ENCODE measurements at regions not wholly inside any gene's neighbourhood (a gene's known extent, or its start where the extent isn't known, plus 50 kb on each side); places are given as distances from the start of the nearest gene placed in this dataset.

DNA sequence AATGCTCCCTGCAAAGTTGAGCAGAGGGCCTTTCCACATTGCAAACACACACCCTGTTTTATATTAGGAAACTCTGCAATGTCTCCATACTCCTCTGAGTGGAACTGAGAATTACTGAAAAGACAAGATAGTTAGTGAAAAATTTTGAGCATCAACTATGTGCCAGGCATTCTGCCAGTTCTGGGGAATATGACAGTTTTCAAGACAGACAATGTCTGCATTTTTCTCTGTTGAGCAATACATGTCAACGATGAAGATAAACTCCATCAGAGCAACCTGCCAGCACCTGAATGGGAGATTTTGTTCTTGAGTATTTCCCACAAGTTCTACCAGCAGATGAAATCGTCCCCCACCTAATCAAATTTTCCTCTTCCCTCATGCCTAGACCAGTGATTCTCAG is 203.4 kb upstream of the BMPER start:
- DNase-seq, result no peak

DNA sequence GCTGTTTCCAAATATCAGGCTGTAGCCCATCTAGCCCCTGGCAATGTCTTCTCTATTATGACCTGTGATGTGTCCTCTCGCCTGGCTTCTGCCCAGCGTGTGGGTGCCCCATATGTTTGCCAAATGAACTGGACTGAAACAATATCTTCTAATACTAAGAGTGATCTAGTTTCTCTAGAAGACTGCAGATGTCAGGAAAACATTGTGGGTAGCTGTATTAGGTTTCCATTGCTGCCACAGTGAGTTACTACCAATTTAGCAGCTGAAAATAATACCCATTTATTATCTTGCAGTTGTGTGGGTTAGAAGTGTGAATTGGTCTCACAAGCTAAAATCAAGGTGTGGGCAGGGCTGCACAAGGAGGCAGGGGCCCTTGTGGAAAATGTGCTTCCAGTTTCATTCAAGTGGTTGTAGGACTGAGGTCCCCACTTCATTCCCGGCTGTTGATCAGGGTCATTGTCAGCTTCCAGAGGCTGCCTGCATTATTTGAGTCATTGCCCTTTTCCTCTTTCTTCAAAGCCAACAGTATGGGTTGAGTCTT is 202.8 kb upstream of the BMPER start:
- no peak for DNase-seq

DNA sequence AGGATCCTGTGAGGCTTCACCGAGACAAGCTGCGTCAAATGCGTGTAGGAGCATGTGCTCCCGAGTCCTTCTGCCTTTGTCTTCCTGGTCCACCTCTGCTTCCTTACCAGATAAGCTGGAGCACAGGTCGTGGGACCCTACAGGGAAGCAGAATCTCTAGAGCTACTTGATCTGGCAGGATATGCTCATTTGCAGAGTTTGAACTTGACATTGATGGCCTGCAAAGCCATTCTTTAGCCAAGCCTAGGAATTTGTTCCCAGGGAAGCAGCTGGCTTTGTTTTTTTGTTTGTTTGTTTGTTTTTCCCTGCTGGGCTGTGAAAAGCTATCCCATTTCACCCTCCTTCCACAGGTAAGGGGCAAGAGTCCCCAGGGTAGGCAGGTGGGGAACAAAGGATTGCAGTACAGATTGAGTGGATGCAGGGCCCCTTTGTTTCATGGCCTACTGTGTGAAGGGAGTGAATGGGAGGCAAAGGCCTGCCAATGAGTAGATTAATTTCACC is 200.0 kb upstream of the BMPER start:
- no peak for DNase-seq

DNA sequence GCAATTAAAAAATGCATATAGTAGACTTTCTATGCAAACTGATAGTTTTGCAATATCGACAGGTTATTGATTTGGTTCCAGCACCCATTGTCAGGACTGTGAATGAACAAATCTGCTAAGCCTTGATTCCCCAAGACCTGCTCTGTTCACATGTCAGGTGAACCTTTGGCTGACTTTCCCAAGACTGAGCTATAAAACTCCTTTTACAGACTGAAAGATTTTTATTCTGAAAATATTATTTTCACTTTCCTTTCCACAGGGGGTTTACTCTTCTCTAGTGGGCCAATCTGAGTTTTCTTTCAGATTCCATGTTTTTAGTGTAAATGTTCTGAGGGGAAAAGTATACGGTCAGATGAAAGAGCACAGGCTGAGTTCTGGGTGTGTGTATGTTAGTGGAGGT is 199.2 kb upstream of the BMPER start:
- no peak for DNase-seq

DNA sequence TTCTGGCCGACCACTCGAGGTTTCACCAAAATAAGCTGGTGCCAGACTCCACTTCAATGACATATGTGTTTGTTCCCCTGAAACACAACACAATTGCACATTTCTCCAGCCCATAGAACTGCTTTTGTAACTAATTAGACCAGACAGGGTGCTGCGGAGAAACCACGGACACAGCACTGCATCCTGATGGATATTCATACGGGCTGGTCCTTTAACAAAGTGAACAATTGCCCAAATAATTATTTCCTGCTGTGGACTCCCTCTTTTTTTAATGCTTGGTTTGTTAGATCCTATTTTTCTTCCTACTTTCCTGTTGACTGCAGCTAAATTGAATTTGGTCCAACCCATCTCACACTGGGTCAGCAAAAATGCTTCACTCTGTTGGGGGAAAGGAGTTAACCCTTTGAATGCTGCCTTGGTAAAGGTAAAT is 198.6 kb upstream of the BMPER start:
- no peak for DNase-seq

DNA sequence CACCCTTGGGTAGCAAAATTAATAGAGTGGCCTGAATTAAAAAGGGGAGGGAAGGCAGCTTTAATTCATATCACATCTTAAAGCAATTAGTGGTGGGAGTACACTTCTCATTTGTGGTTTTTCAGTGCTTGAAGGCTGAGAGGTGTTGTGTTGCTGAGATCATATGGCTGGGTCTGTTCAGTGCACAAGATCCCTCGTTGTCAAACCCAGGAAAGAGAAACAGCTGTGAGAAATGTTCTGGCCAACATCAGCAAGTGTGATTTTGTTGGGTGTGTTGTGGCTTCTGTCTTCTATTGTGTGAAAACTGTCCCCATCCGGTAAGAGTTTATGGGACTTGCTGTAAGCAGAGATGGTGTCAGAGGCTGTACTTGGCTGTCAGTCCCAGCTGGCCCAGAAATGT is 197.9 kb upstream of the BMPER start:
- no peak for DNase-seq

DNA sequence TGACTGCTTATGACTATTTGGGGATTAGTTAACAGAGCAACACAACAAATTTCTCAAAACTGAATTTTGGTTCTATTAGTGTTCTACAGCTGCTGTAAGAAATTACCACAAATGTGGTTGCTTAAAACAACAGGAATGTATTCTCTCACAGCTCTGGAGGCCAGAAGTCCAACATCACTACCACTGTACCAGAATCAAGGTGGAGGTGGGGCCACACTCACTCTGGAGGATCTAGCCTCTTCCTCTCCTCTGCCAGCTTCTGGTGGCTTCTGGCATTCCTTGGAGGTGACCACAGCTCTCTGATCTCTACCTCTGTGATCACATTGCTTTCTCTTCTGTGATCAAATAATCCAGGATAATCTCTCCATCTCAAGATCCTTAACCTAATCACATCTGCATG is 194.7 kb upstream of the BMPER start:
- DNase-seq, result no peak

DNA sequence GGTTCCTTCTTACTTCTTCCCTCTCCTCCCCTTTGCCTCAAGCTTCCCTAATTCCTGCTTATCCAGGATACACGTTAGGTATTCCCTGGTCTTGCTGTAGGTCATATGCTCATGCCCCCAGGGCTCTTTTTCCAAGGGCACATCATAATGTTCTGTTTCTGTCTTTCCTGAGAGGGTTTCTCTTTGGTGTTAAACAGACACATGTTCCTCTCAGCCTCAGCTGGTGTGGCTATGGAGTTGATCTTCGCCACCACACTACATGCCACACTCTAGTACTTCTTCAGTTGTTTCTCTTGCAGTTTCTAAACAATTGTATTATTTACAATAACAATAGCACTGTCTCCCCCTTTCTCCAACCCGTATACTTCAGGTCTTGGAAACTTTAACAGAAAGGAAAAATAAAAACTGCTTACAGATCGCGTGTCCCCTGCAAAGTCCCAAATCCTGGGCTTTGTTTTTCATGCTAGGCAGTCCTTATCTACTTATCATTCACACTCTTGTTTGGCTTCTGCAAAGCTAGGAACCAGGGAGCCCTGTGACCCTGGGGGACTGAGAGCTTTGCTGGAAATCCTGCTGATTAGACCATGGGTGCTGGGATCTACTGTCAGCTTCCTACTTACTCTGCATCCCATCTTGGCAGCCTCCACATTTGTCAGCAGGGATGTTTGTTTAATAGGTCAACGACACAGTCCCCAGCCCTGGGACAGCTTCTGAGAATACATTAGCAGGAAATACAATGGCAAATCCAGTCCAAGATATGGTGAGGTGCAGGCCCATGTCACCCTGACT is 193.9 kb upstream of the BMPER start:
- no peak for DNase-seq

DNA sequence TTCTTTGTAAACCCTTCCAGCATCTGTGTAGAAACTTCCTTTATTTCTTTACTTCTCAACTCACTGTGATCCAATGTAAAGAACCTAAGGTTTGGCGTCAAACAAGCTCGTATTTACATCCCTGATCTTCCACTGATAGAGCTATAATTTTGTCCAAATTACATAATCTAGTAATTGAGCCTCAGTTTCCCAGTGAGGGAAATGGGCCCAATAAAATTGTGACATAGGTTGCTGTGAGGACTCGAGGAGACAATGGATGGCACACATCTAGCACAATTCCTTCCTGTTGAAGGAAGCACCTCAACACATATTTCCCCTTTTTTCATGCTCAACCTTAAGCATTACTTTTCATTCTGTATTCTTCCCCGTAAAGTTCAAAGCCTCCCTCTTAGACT is 193.3 kb upstream of the BMPER start:
- no peak for DNase-seq

DNA sequence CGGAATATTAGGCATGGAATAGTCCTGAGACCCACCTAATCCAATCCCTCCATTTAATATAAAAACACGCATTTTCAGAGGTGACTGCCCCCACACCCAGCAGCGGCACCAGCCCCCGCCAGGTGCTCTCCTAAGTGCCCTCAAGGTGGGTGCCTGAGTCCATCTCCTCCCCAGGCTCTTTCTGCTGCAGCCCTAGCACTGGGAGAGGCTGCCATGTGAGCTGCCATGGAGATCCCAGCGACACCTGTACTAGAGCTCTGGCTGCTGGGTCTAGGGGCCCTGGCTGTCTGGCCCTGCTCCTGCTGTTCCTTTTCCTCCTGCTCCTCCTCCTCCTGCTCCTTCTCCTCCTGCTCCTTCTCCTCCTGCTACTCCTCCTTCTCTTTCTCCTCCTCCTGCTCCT is 191.1 kb upstream of the BMPER start:
- no peak for DNase-seq

DNA sequence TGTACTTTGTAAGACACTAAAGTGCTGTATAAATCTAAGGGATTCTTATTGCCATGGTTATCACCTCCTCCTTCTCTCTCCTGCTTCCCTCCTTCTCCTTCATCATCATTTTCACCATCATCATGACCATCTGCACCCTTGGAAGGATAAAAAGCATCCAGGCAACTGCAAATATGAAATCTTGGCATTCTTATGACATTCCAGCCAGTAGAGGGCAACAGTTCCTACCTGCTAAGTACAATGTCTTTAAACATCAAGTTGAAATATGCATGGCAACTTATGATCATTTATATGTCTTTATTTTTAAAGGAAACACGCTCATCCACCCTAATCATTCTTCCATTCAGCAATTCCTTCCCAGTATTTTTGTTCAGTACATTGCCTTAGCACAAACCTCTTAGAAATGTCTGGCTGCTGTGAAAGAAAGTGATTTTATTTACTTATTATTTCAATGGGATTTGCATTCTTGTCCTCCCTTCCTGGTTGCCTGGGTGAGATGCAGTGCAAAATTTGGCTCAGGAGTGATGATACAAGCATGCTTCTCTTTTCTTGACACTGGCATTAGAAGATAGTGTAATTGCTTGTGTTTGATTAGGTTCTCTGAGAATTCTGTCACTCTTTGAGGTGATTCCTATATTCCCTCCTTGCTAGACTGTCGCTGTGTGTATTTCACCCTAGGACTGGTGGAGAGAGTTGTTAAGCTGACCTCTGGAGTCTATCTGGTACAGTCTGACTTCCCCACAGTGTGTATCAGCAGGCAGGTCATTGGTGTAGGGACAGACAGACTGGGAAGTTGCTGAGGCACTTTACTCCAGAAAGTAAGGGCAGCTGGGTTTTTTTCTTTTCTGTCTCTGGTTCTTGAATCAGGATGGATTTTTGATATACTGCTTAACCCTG is 188.5 kb upstream of the BMPER start:
- DNase-seq, result peak; percentile 7 to 33

DNA sequence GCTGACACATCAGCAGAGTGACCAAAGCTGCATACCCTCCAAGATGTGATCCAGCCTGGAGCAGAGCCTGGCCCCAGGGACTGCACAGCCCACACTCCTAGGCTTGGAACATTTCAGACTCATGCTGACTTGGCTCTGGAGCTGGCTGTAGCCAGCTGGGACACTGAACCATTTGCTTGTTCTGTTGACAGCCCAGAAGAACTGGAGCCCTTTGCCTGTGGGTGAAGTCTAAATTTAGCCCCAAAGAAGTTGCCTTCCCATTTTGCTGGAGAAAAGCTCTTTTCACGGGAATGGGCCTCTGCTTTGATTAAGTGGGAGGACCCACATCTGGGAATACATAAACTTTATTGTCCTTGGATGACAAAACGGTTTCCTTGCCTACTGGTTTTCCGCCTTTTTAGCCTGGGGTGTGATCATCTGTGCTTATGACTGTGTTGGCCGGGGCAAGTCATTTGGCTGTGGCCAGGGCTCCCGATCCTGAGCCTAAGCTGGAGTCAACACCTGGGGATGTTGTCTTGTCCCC is 186.2 kb upstream of the BMPER start:
- no peak for DNase-seq

DNA sequence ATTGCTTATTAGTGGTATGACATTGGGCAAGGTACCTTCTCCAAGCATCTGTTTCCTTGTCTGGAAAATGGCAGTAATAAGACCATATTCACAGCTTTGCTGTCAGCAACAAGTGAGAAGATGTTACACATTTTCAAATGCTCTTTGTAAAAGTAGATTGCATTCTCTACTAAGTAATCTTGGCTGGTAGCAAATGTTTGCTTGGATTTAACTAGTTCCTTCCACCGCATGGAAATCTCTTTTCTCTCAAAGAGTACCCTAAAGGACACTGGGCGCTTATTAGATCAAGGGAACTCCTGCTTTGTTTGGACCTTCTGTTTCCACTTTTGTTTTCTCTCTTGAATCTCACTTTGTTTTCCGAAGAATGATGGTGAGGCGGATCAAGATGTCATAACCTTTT is 185.2 kb upstream of the BMPER start:
- DNase-seq, result no peak

DNA sequence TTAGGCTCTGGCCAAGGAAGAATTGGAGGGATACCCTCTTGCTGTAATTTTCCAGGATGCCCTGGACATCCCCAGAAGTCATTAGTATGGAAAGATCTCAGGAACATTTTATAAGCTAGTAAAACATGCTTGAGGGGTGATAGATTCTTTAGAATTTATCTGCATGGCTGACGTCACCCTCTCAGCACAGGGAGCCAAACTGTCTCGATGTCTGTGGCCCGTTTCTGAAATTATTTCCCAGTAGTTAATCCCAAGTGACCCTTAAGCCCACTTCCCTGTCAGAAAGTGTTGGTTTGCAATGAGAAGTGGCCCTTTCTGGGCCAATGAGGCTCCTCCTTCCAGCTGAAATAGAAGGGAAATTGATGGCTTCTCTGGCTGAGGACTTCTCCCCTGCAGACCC is 184.5 kb upstream of the BMPER start:
- no peak for DNase-seq

DNA sequence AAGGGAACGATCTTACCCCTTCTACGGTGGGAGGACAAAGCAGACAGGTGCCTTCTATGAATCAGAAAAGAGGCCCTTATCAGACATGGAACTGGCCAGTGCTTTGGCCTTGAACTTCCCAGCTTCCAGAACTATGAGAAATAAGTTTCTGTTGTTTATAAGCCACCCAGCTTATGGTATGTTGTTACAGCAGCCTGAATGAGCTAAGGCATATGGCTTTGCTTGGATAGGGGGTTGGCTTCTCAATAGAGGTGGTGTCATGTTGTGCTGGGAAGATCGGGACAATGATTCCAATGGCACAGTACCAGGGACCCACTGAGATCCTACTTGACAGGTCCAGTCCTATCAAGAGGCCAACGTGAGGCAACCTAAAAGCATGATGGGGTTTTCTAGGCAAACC is 183.4 kb upstream of the BMPER start:
- DNase-seq, result peak in 1 of 2 experiments; percentile 34

DNA sequence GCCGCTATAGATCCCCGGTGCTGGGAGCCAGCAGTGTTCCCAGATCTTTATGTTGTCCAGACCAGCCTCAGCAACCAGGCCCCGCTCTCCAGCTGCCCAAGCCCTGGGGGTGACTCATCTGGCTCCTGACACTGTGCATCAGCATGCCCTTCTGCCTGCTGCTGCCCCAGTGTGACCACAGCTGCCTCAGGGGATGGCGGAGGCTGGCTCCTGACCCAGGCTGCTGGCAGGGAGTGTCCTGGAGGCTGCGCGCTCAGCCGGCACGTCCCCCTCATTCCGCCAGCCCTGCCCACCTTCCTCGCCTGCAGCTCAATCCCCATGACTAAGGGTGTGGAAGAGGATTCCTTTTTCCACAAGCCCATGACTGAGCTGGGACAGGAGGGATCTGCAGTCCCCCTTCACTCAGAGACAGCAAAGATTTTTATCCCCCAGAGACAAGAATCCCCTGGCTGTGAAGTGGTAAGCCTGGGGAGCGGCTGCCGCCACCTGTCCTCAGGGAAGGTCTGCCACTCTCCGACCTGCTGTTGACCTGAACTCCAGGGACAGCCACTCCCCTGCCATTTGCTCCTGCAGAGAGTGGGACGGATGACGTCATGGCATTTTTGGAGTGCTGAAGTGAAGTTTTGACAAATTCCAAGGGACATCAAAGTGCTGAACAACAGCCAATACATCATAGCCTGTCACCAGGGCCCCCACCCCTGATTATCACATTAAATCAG is 182.8 kb upstream of the BMPER start:
- DNase-seq, result peak; percentile 76 to 87

DNA sequence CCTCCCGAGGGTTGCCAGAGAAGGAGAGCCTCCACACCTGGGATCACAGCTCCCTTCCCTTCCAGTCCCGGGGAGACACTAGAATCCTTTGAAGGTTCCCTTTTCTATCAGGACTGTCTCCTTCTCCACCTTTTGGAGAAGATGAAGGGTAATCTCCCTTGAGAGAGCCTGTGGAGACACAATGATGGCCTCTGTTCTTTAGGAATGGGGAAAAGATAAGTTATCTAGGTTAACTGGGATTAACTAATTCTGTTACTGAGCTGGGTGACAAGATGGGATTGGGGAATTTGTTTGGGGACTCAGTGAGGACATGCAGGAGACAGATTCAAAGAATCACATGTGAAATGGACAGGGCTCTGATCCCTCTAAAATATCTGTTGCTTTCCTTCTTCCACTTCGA is 181.1 kb upstream of the BMPER start:
- no peak for DNase-seq

DNA sequence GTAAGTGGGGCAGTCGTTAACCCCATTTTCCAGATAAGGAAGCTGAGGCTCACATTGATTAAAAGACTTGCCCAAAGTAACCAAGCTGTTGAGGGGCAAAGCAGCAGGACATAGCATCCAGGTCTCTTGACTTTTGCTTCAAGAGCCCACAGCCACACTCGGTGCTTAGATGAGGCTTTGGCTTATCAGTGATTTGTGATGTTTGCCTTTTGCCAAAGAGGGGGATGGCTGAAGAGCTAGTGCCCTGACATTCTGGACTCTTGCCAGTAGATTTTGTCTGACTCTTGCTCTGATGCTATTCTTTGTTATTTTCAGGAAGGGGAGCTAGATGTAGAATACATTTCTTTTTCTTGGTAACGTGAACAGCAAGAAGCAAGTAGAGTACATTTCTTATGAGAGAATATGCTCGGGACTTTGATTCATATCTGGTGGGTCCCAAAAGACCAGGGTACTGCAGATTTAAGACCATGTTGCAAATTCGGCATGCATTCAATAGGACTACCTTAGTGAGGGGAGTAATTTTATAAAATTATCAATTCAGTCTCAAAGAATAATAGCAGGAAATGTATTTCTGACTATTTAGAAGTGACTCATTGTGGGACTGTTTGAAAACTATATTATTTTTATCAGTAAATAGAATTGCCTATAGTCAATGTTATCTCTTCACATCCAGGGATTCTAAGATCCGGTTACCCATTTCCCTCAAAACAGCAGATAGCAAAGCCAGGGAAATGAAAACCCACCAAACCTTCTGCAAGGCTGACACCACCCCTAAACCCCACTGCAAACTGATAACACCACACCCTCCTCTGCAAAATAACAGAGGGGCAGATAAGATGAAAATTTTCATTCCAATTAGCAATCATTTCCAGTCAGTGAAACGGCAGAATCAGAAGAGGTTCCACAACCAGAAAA is 180.0 kb upstream of the BMPER start:
- DNase-seq, result no peak

DNA sequence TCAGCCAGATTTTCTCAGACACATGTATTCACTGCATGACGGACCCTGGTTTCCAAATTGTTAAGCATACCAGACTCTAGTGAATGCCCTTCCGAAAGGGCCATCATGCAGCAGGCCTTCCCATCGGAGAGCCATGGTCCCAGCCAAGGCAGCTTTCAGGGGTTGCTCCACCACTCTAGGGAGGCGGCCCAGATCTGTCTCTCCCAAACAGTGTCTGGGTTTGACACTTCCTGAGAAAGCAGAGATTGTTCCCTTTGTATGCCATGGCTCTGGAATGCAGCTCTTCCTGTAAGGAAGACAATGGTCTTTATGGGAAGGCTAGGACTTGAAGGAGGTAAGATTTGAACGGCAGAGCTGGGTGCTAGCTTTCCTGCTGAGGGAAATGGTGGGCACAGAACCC is 178.8 kb upstream of the BMPER start:
- DNase-seq, result no peak

DNA sequence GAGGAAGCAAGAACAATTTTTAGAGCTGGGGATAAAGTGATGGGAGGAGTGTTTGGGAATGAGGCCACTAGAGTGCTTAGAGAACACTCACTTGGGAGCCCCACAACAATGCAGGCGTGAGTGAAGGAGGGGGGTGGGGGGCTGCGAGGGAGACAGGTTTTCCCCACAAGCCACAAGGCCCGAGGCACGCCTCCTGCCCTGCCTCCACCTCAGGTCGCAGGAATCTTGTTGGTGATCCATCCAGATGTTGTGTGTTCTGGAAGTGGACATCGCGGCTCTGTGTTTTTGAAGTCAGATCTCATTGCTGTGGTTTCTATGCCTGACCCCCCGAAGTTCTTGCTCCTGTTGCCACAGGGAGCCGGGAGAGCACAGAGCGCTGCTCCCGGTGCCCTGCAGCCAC is 178.0 kb upstream of the BMPER start:
- DNase-seq, result no peak

DNA sequence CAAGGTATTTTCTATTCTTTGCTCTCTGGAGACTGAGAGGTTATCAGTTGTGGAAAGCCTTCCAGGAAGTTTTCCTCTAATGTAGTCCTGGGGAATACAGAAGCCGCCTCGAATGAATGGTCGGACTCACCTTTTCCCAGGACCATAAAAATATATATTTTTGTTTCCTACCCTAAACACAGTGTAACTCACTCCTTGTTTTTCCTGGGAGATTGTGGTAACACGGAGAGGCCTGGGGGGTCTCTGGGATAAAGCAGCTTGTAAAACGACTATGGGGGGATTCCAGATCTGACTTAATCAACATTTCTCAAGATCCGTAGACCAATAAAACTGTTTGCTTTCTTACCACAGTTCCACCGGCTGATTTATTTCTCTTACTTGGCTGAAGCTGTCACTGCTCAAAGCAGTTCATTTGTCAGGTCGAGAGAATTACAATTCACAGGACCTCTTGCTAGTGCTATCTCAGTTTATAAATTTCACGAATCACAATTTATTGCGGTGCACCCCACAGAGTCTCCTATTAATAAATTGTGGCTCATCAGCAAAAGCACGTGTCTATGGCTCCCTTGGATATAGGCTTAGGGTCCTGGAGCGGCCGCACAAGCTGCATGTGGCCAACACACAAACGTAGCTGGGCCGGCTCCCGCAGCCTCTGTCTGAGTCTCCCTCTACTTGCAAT is 176.3 kb upstream of the BMPER start:
- no peak for DNase-seq
